GM18517 (cell line): ENCODE measurements at regions not wholly inside any gene's neighbourhood (a gene's known extent, or its start where the extent isn't known, plus 50 kb on each side); places are given as distances from the start of the nearest gene placed in this dataset.

Experiments used
- ATAC-seq: cut with Tn5 transposase; IDR thresholded peaks from one replicate; pipeline ENCODE4 v1.9.1; 2021; ENCODE audit warnings: mild to moderate bottlenecking, moderate library complexity; ENCODE audit not compliant: unreplicated experiment

- no peak for ATAC-seq
Measured at GRCh38 chr7:31455844-31456243, 58.0 kb upstream of the ITPRID1 start.

GRCh38 chr7:31456646-31457368 lies 57.1 kb upstream of the ITPRID1 start:
- no peak for ATAC-seq

- ATAC-seq, result no peak
Measured at GRCh38 chr7:31457551-31457950, 56.3 kb upstream of the ITPRID1 start.

- no peak for ATAC-seq
Measured at GRCh38 chr7:31458203-31458602, 55.7 kb upstream of the ITPRID1 start.

GRCh38 chr7:31462636-31463035 lies 51.3 kb upstream of the ITPRID1 start:
- no peak for ATAC-seq
